Tibial artery (tissue), 4 donors: ENCODE measurements at regions not wholly inside any gene's neighbourhood (a gene's known extent, or its start where the extent isn't known, plus 50 kb on each side); places are given as distances from the start of the nearest gene placed in this dataset.

ENCODE experiments used
- DNase-seq, 2 donors: peaks; one replicate each; pipeline ENCODE4 v3.0.0-alpha.2; 2019
- H3K27ac ChIP-seq, 2 donors: fragments of 200-600 bp; sonication (generic) in 1 of 2; 1 replicate in 1 of 2; 2 replicates in 1 of 2; pipeline ENCODE4 v1.5.1; 2018 to 2019; ENCODE audit warnings: mild to moderate bottlenecking in 1 of 2
- H3K27me3 ChIP-seq, 2 donors: fragments of 200-600 bp; sonication (generic) in 1 of 2; one replicate each; pipeline versions ENCODE4 v1.5.1 to v1.6.0; 2016 to 2019
- H3K36me3 ChIP-seq, 3 donors: fragments of 200-600 bp; sonication (generic) in 2 of 3; one replicate each; pipeline ENCODE4 v1.5.1; 2016 to 2019; ENCODE audit warnings: mild to moderate bottlenecking in 2 of 3
- H3K4me1 ChIP-seq, 4 donors: fragments of 200-600 bp; sonication (generic) in 2 of 4; 1 replicate in 3 of 4; 2 replicates in 1 of 4; pipeline ENCODE4 v1.5.1; 2016 to 2019
- H3K4me3 ChIP-seq, 2 donors: fragments of 200-600 bp; sonication (generic) in 1 of 2; 1 replicate in 1 of 2; 2 replicates in 1 of 2; pipeline ENCODE4 v1.5.1; 2018 to 2019; ENCODE audit warnings: mild to moderate bottlenecking in 2 of 2
- H3K9me3 ChIP-seq, 3 donors: fragments of 200-600 bp; sonication (generic) in 1 of 3; one replicate each; pipeline ENCODE4 v1.5.1; 2016 to 2019
- CTCF ChIP-seq, 2 experiments: fragments of 200-600 bp in 1 of 2; fragments of 450-650 bp in 1 of 2; IDR thresholded peaks; one replicate each; pipeline ENCODE4 v1.5.1; 2017 to 2019; ENCODE audit warnings: antibody characterized with exemption in 2 of 2, mild to moderate bottlenecking in 1 of 2, moderate library complexity in 1 of 2
- intact Hi-C: fragments of 100-400 bp; cut with DNase I; formaldehyde crosslinking; loops from one replicate; pipeline ENCODE4 v1.15.0; 2023; ENCODE audit warnings: low total_unique reads

GRCh38 chr13:47621931-47622330, 379.1 kb downstream of the SUCLA2 start:
- no peak for TF ChIP-seq CTCF (IDR thresholded peaks at IDR 0.05)
- Histone ChIP-seq H3K9me3 (peaks cover 0 to 14% (median 8%) of the 10 kb centered on the region in 3 donors), H3K27me3 (no peaks in the 10 kb centered on the region), H3K27ac (no peak overlapping the region), H3K36me3 (no peaks in the 10 kb centered on the region), H3K4me3 (no peak overlapping the region), H3K4me1 (no peaks in the 10 kb centered on the region)
- intact Hi-C loops: no loop called here
- DNase-seq: no peak

- Histone ChIP-seq H3K4me3 (no peak overlapping the region), H3K4me1 (no peaks in the 10 kb centered on the region), H3K36me3 (no peaks in the 10 kb centered on the region), H3K27ac (no peak overlapping the region), H3K27me3 (no peaks in the 10 kb centered on the region), H3K9me3 (no peaks in the 10 kb centered on the region)
- DNase-seq: no peak
- intact Hi-C loops: no loop called here
- no peak for TF ChIP-seq CTCF (IDR thresholded peaks at IDR 0.05)
These were observed 389.3 kb downstream of the SUCLA2 start for GRCh38 chr13:47611664-47612288.

GRCh38 chr13:47610687-47611086, 390.4 kb downstream of the SUCLA2 start:
- TF ChIP-seq CTCF (IDR thresholded peaks at IDR 0.05): no peak
- DNase-seq: no peak
- intact Hi-C loops: no loop called here
- no peak overlapping the region for H3K4me3 ChIP-seq
- H3K36me3 ChIP-seq: no peaks in the 10 kb centered on the region
- no peaks in the 10 kb centered on the region for H3K4me1 ChIP-seq
- H3K9me3 ChIP-seq: no peaks in the 10 kb centered on the region
- H3K27ac ChIP-seq: no peak overlapping the region
- H3K27me3 ChIP-seq: no peaks in the 10 kb centered on the region

GRCh38 chr13:47603365-47603764, 397.7 kb downstream of the SUCLA2 start:
- Histone ChIP-seq H3K36me3 (no peaks in the 10 kb centered on the region), H3K27me3 (no peaks in the 10 kb centered on the region), H3K27ac (no peak overlapping the region), H3K4me1 (no peaks in the 10 kb centered on the region), H3K9me3 (no peaks in the 10 kb centered on the region), H3K4me3 (no peak overlapping the region)
- no peak for TF ChIP-seq CTCF (IDR thresholded peaks at IDR 0.05)
- no peak for DNase-seq
- intact Hi-C loops: no loop called here

GRCh38 chr13:47598340-47598911, 402.6 kb downstream of the SUCLA2 start:
- intact Hi-C loops: loop anchor here (2.0 kb wide), 1 partner anchor 768 kb away; no protein-coding TSS in a partner anchor

More at GRCh38 chr13:47598340-47598911, 402.6 kb downstream of the SUCLA2 start:
- no peak for DNase-seq
- Histone ChIP-seq H3K9me3 (peaks cover 0 to 14% (median 6%) of the 10 kb centered on the region in 3 donors), H3K4me1 (no peaks in the 10 kb centered on the region), H3K36me3 (no peaks in the 10 kb centered on the region), H3K27me3 (no peaks in the 10 kb centered on the region), H3K27ac (no peak overlapping the region), H3K4me3 (no peak overlapping the region)
- TF ChIP-seq CTCF (IDR thresholded peaks at IDR 0.05): peak; percentile 30 to 44
